Right lobe of liver (tissue), 6 donors: ENCODE measurements at regions not wholly inside any gene's neighbourhood (a gene's known extent, or its start where the extent isn't known, plus 50 kb on each side); places are given as distances from the start of the nearest gene placed in this dataset.
"Not testable (repeated sequence)": the region's sequence is repeated elsewhere in the genome, so short reads cannot be mapped to it uniquely, and the experiment has no call there.

ENCODE experiments used
- ATAC-seq, 4 donors: fragments of 200-7000 bp; cut with Tn5 transposase; one replicate each; pipeline ENCODE4 v1.9.1; 2020; ENCODE audit warnings: mild to moderate bottlenecking in 4 of 4, moderate library complexity in 4 of 4
- DNase-seq, 3 donors: peaks; one replicate each; pipeline ENCODE4 v3.0.0-alpha.2; 2020
- H3K27ac ChIP-seq, 3 donors: fragments of 200-600 bp; one replicate each; pipeline ENCODE4 v1.8.0; 2022
- H3K27me3 ChIP-seq, 2 donors: fragments of 200-600 bp; one replicate each; pipeline ENCODE4 v1.8.0; 2022
- H3K36me3 ChIP-seq, 4 donors: fragments of 200-600 bp; sonication (generic) in 1 of 4; one replicate each; pipeline versions ENCODE4 v1.5.1 to v1.8.0; 2017 to 2022; ENCODE audit warnings: control low read depth in 1 of 4
- H3K4me1 ChIP-seq, 4 donors: fragments of 200-600 bp; sonication (generic) in 1 of 4; one replicate each; pipeline versions ENCODE4 v1.5.1 to v1.8.0; 2017 to 2022; ENCODE audit warnings: control low read depth in 1 of 4
- H3K4me3 ChIP-seq, 3 donors: fragments of 200-600 bp; one replicate each; pipeline ENCODE4 v1.8.0; 2022
- H3K9me3 ChIP-seq, 4 donors: fragments of 200-600 bp; sonication (generic) in 1 of 4; one replicate each; pipeline versions ENCODE4 v1.5.1 to v1.8.0; 2017 to 2022; ENCODE audit warnings: control low read depth in 1 of 4
- POLR2A ChIP-seq: fragments of 450-650 bp; IDR thresholded peaks from one replicate; pipeline ENCODE4 v1.6.1; 2017; ENCODE audit warnings: antibody characterized with exemption, mild to moderate bottlenecking
- WGBS: methylation state at CpG from one replicate; pipeline ENCODE4 v1.1.6; 2018; ENCODE audit warnings: low coverage, low lambda C conversion rate; ENCODE audit not compliant: insufficient coverage; ENCODE audit errors: missing lambda C conversion rate; 5-methylcytosine and 5-hydroxymethylcytosine counted together
- intact Hi-C, 2 donors: fragments of 100-400 bp; cut with DNase I; formaldehyde crosslinking; loops; one replicate each; pipeline versions ENCODE4 v1.11.2 to v1.14.1; 2022
- TF ChIP-seq, protein P1 (sequence below), 4 donors: fragments of 200-600 bp in 3 of 4; fragments of 450-650 bp in 1 of 4; IDR thresholded peaks; one replicate each; pipeline versions ENCODE4 v1.5.1 to v1.8.0; 2016 to 2022; ENCODE audit warnings: antibody characterized with exemption in 4 of 4, mild to moderate bottlenecking in 2 of 4
- donor health status: DM: no; HTN: yes; CAD: no.
- donor health status: DM: no; HTN: no; CAD: no.
- donor health status: DM: no; HTN: no; CAD: no.
- donor health status: DM: no; HTN: yes; CAD: no.
- donor health status: DM: no; HTN: yes; CAD: no.

DNA sequence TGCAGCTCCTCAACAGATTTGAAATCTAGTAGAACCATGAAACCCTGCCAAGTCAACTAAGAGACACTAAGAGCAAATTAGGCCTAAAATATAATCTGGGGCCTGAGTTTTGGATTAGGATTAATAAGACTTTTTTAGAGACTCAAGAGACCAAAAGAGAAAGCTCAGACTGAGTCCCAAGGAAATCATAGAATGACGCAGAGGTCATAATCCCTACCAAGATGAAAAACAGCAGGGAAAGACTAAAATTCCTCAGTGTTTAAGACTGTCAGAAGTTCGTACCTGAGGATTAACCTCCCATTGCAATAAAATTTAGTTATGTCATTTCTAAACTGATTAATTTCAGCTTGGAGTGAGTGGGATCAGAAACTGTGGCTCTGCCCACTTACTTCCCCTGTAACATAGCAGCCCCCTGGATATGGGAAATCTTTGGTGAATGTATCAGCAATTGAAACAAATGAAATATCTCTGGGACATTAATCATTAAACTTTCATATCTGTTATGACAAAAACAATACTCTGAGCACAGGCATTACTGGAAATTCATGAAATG lies 200.3 kb downstream of the EDN1 start:
- ATAC-seq (peak in 3 of 4 donors; percentile 14 to 33 (median 28)), DNase-seq (no peak)
- H3K36me3 ChIP-seq = no peaks in the 10 kb centered on the region
- intact Hi-C loops = no loop called here
- no peaks in the 10 kb centered on the region for H3K9me3 ChIP-seq
- H3K27ac ChIP-seq = peak overlapping the region in 1 of 3 donors; percentile 12
- 42% methylated on average over 2 of the region's 2 CpGs for WGBS
- H3K4me1 ChIP-seq = no peaks in the 10 kb centered on the region
- no peak overlapping the region for H3K4me3 ChIP-seq
- no peak for TF ChIP-seq POLR2A
- TF ChIP-seq, protein P1, sequence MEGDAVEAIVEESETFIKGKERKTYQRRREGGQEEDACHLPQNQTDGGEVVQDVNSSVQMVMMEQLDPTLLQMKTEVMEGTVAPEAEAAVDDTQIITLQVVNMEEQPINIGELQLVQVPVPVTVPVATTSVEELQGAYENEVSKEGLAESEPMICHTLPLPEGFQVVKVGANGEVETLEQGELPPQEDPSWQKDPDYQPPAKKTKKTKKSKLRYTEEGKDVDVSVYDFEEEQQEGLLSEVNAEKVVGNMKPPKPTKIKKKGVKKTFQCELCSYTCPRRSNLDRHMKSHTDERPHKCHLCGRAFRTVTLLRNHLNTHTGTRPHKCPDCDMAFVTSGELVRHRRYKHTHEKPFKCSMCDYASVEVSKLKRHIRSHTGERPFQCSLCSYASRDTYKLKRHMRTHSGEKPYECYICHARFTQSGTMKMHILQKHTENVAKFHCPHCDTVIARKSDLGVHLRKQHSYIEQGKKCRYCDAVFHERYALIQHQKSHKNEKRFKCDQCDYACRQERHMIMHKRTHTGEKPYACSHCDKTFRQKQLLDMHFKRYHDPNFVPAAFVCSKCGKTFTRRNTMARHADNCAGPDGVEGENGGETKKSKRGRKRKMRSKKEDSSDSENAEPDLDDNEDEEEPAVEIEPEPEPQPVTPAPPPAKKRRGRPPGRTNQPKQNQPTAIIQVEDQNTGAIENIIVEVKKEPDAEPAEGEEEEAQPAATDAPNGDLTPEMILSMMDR (IDR thresholded peaks at IDR 0.05) = no peak
- H3K27me3 ChIP-seq = no peaks in the 10 kb centered on the region

DNA sequence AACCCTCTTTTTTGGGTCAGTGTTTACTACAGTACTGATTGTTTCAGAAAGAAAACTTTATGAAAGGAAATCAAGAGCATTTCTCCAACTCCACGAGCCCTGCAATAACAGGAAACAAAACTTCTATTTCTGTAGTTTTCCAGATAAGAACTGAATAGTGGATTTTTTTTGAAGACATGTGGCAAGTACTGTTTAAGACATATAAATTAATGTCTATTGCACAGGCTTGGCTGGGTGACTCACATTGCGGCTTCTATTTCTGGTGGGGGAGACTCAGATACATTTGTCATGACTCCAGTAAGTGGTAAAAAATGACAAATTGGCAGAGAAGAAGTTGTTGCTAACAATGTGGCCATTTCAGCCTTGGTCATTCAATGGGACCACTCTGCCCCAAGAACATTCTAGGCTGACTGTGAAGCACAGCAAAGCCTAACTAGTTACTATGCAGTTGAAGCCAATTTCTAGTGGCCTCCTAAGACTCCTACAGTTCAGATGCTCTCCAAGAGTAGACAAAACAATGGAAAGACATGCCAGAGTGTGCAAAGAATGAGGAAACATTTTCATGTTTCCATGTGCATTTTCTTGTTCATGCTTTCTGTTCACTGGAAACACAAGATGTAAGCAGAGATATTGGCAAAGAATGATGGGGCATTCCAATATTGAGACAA lies 200.9 kb downstream of the EDN1 start:
- Histone ChIP-seq H3K9me3 (no peaks in the 10 kb centered on the region), H3K27ac (peak overlapping the region in 1 of 3 donors; percentile 12), H3K36me3 (no peaks in the 10 kb centered on the region), H3K4me1 (no peaks in the 10 kb centered on the region), H3K27me3 (no peaks in the 10 kb centered on the region), H3K4me3 (no peak overlapping the region)
- WGBS = 45% methylated on average over 2 of the region's 2 CpGs
- TF ChIP-seq, protein P1 (IDR thresholded peaks at IDR 0.05) = no peak
- TF ChIP-seq POLR2A = no peak
- no peak for DNase-seq
- intact Hi-C loops = no loop called here
- peak; percentile 59 to 80 (median 73) for ATAC-seq

DNA sequence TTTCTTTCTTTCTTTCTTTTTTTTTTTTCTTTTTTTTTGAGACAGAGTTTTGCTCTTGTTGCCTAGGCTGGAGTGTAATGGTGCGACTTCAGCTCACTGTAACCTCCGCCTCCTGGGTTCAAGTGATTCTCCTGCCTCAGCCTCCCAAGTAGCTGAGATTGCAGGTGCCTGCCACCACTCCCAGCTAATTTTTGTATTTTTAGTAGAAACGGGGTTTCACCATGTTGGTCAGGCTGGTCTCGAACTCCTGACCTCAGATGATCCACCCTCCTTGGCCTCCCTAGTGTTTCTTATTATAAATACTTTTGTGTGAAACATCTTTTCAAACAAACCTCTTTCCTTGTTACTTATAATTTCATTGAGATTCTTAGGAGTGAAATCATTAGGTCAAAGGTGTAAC lies 202.8 kb downstream of the EDN1 start:
- H3K27ac ChIP-seq, intact Hi-C loops, ATAC-seq, H3K36me3 ChIP-seq, H3K4me1 ChIP-seq, H3K27me3 ChIP-seq, H3K9me3 ChIP-seq, DNase-seq, H3K4me3 ChIP-seq: not testable (repeated sequence)
- WGBS = 88% methylated on average over 4 of the region's 4 CpGs

- WGBS = 80% methylated on average over 3 of the region's 4 CpGs
- no peaks in the 10 kb centered on the region for H3K36me3 ChIP-seq
- ATAC-seq (no peak), DNase-seq (no peak)
- H3K27ac ChIP-seq = no peak overlapping the region
- no peaks in the 10 kb centered on the region for H3K4me1 ChIP-seq
- H3K27me3 ChIP-seq = no peaks in the 10 kb centered on the region
- TF ChIP-seq, protein P1 (IDR thresholded peaks at IDR 0.05) = no peak
- TF ChIP-seq POLR2A = no peak
- H3K9me3 ChIP-seq = no peaks in the 10 kb centered on the region
- intact Hi-C loops = no loop called here
- no peak overlapping the region for H3K4me3 ChIP-seq
These were observed 203.3 kb downstream of the EDN1 start for GRCh38 chr6:12493446-12493845.

GRCh38 chr6:12494161-12494560 lies 204.0 kb downstream of the EDN1 start:
- no peaks in the 10 kb centered on the region for H3K36me3 ChIP-seq

More at GRCh38 chr6:12494161-12494560, 204.0 kb downstream of the EDN1 start:
- Histone ChIP-seq H3K4me3 (no peak overlapping the region), H3K27me3 (no peaks in the 10 kb centered on the region), H3K4me1 (no peaks in the 10 kb centered on the region), H3K9me3 (no peaks in the 10 kb centered on the region), H3K27ac (no peak overlapping the region)
- intact Hi-C loops = no loop called here
- DNase-seq (no peak), ATAC-seq (peak in 1 of 4 donors; percentile 16)
- TF ChIP-seq POLR2A = no peak
- TF ChIP-seq, protein P1 (IDR thresholded peaks at IDR 0.05) = no peak
- 100% methylated on average over 3 of the region's 7 CpGs for WGBS
